ENCODE measurements at regions not wholly inside any gene's neighbourhood (a gene's known extent, or its start where the extent isn't known, plus 50 kb on each side); places are given as distances from the start of the nearest gene placed in this dataset.
A peak's percentile ranks its signal among the peaks of the same experiment; 100 is the strongest.

- DNase-seq (ENCODE audit: low spot score), result no peak
- H4K20me1 ChIP-seq (ENCODE audit: insufficient read depth, low read length), result no peaks in the 10 kb centered on the region
- TF ChIP-seq EZH2phosphoT487 (IDR thresholded peaks at IDR 0.05; ENCODE audit: borderline replicate concordance, low read depth, low read length) (no peak), CTCF (conservative IDR thresholded peaks at IDR 0.05; ENCODE audit: low read length) (no peak)
- no peak overlapping the region for H3K4me2 ChIP-seq (ENCODE audit: low read length)
- H3K27ac ChIP-seq (ENCODE audit: low read depth, low read length, poor library complexity, severe bottlenecking), result no peak overlapping the region
- H3K9me2 ChIP-seq (ENCODE audit: insufficient read depth, low read length), result no peaks in the 10 kb centered on the region
- H3K4me1 ChIP-seq (ENCODE audit: insufficient read depth, low read length, poor library complexity, severe bottlenecking), result peaks cover 23% of the 10 kb centered on the region
- BruUV-seq (replicated peaks), result no TSS peak
- no peaks in the 10 kb centered on the region for H3K79me2 ChIP-seq (ENCODE audit: insufficient read depth, low read depth, low read length)
- ChIA-PET POLR2A (interaction anchor here (0.8 to 2.6 kb wide), 3 partner anchors 10 to 15 kb away, joined by 3 to 9 read pairs (median 3); no protein-coding TSS in a partner anchor), CTCF (ENCODE audit: unreplicated experiment) (interaction anchor here (1.9 kb wide), 1 partner anchor 21 kb away, joined by 5 read pairs; no protein-coding TSS in a partner anchor)
- no peak overlapping the region for H2AFZ ChIP-seq (ENCODE audit: low read length)
- H3K9me3 ChIP-seq (ENCODE audit: low read length), result no peaks in the 10 kb centered on the region
- no peak overlapping the region for H3K4me3 ChIP-seq (ENCODE audit: low read depth, low read length, poor library complexity, severe bottlenecking)
- intact Hi-C loops (cut with micrococcal nuclease; ENCODE audit: unreplicated experiment), result no loop called here
- no peaks in the 10 kb centered on the region for H3K36me3 ChIP-seq (ENCODE audit: insufficient read depth, low read length)
These were observed 400.2 kb upstream of the C16orf82 start for GRCh38 chr16:26666486-26666885.

- intact Hi-C loops (cut with micrococcal nuclease; ENCODE audit: unreplicated experiment), result no loop called here
- ChIA-PET CTCF (ENCODE audit: unreplicated experiment) (no interaction called here), POLR2A (interaction anchor here (2.6 kb wide), 1 partner anchor 15 kb away, joined by 9 read pairs; no protein-coding TSS in a partner anchor)
- Histone ChIP-seq H3K36me3 (ENCODE audit: insufficient read depth, low read length) (no peaks in the 10 kb centered on the region), H2AFZ (ENCODE audit: low read length) (no peak overlapping the region), H3K27ac (ENCODE audit: low read depth, low read length, poor library complexity, severe bottlenecking) (no peak overlapping the region), H3K79me2 (ENCODE audit: insufficient read depth, low read depth, low read length) (no peaks in the 10 kb centered on the region), H3K9me2 (ENCODE audit: insufficient read depth, low read length) (no peaks in the 10 kb centered on the region), H4K20me1 (ENCODE audit: insufficient read depth, low read length) (no peaks in the 10 kb centered on the region), H3K9me3 (ENCODE audit: low read length) (no peaks in the 10 kb centered on the region), H3K4me3 (ENCODE audit: low read depth, low read length, poor library complexity, severe bottlenecking) (no peak overlapping the region), H3K4me2 (ENCODE audit: low read length) (no peak overlapping the region), H3K4me1 (ENCODE audit: insufficient read depth, low read length, poor library complexity, severe bottlenecking) (peaks cover 31% of the 10 kb centered on the region)
- BruUV-seq (replicated peaks), result no TSS peak
- DNase-seq (ENCODE audit: low spot score), result no peak
- TF ChIP-seq CTCF (conservative IDR thresholded peaks at IDR 0.05; ENCODE audit: low read length) (no peak), EZH2phosphoT487 (IDR thresholded peaks at IDR 0.05; ENCODE audit: borderline replicate concordance, low read depth, low read length) (no peak)
These were observed 399.4 kb upstream of the C16orf82 start for GRCh38 chr16:26667307-26667706.

- no TSS peak for BruUV-seq (replicated peaks)
- peaks cover 33% of the 10 kb centered on the region for H3K4me1 ChIP-seq (ENCODE audit: insufficient read depth, low read length, poor library complexity, severe bottlenecking)
- no peaks in the 10 kb centered on the region for H3K9me2 ChIP-seq (ENCODE audit: insufficient read depth, low read length)
- H3K4me3 ChIP-seq (ENCODE audit: low read depth, low read length, poor library complexity, severe bottlenecking), result no peak overlapping the region
- H2AFZ ChIP-seq (ENCODE audit: low read length), result peak overlapping the region; percentile 14; the same call in 1 of the 2 replicates
- ChIA-PET POLR2A (no interaction called here), CTCF (ENCODE audit: unreplicated experiment) (no interaction called here)
- no peaks in the 10 kb centered on the region for H4K20me1 ChIP-seq (ENCODE audit: insufficient read depth, low read length)
- no peak overlapping the region for H3K27ac ChIP-seq (ENCODE audit: low read depth, low read length, poor library complexity, severe bottlenecking)
- no peaks in the 10 kb centered on the region for H3K79me2 ChIP-seq (ENCODE audit: insufficient read depth, low read depth, low read length)
- no peak for DNase-seq (ENCODE audit: low spot score)
- intact Hi-C loops (cut with micrococcal nuclease; ENCODE audit: unreplicated experiment), result no loop called here
- no peaks in the 10 kb centered on the region for H3K36me3 ChIP-seq (ENCODE audit: insufficient read depth, low read length)
- 0 out of 2 replicates have a peak, but pooled peaks cover under 1% of the 10 kb centered on the region for H3K9me3 ChIP-seq (ENCODE audit: low read length)
- no peak overlapping the region for H3K4me2 ChIP-seq (ENCODE audit: low read length)
- TF ChIP-seq EZH2phosphoT487 (IDR thresholded peaks at IDR 0.05; ENCODE audit: borderline replicate concordance, low read depth, low read length) (no peak), CTCF (conservative IDR thresholded peaks at IDR 0.05; ENCODE audit: low read length) (no peak)
These were observed 398.7 kb upstream of the C16orf82 start for GRCh38 chr16:26668026-26668425.
